K562 (cell line): ENCODE measurements at regions not wholly inside any gene's neighbourhood (a gene's known extent, or its start where the extent isn't known, plus 50 kb on each side); places are given as distances from the start of the nearest gene placed in this dataset.

Source experiments
- CSDE1 ChIP-seq, 2 experiments: fragments of 450-650 bp; IDR thresholded peaks; 2 replicates each; pipeline ENCODE4 v1.6.1; 2016; ENCODE audit warnings: mild to moderate bottlenecking in 1 of 2
- DMBX1 ChIP-seq: fragments of 250-450 bp; sonication (Bioruptor Pico); IDR thresholded peaks from 2 replicates; pipeline ENCODE4 v1.8.0; 2022; ENCODE audit warnings: inconsistent platforms, mild to moderate bottlenecking, moderate library complexity, borderline replicate concordance
- EHMT2 ChIP-seq: fragments of 450-650 bp; IDR thresholded peaks from 2 replicates; pipeline ENCODE4 v1.6.1; 2018; ENCODE audit warnings: antibody characterized with exemption
- ERF ChIP-seq: fragments of 450-650 bp; formaldehyde crosslinking; IDR thresholded peaks from 2 replicates; pipeline ENCODE4 v1.4.0; 2020; ENCODE audit warnings: mild to moderate bottlenecking, mixed read lengths
- FOSL1 ChIP-seq: fragments of 200-800 bp; sonication (Bioruptor generic); conservative IDR thresholded peaks from 2 replicates; pipeline ENCODE4 v1.6.1; 2016; ENCODE audit warnings: missing genetic modification characterization, missing compliant biosample characterization
- GABPB2 ChIP-seq: fragments of 250-450 bp; sonication (Bioruptor Pico); conservative IDR thresholded peaks from 2 replicates; pipeline ENCODE4 v1.5.1; 2021; ENCODE audit warnings: mild to moderate bottlenecking
- IRF2 ChIP-seq: sonication (generic); formaldehyde crosslinking; IDR thresholded peaks from 2 replicates; pipeline ENCODE4 v1.8.1; 2022; ENCODE audit warnings: mild to moderate bottlenecking, missing genetic modification reagents
- JUNB ChIP-seq: fragments of 450-650 bp; formaldehyde crosslinking; conservative IDR thresholded peaks from 2 replicates; pipeline ENCODE4 v1.4.0; 2020; ENCODE audit warnings: mild to moderate bottlenecking
- KDM4B ChIP-seq, 2 experiments: fragments of 450-650 bp in 1 of 2; sonication (generic) in 1 of 2; IDR thresholded peaks; 2 replicates each; pipeline ENCODE4 v1.6.1; 2016 to 2017; ENCODE audit warnings: borderline replicate concordance in 2 of 2, antibody characterized with exemption in 1 of 2, low read depth in 1 of 2, mild to moderate bottlenecking in 1 of 2
- L3MBTL2 ChIP-seq: fragments of 450-650 bp; IDR thresholded peaks from 2 replicates; pipeline ENCODE4 v1.6.1; 2016; ENCODE audit warnings: mild to moderate bottlenecking, moderate library complexity
- MCM2 ChIP-seq: fragments of 450-650 bp; IDR thresholded peaks from 2 replicates; pipeline ENCODE4 v1.6.1; 2017; ENCODE audit warnings: low read depth, mild to moderate bottlenecking
- MXI1 ChIP-seq: IDR thresholded peaks from 2 replicates; pipeline ENCODE4 v1.6.1; 2011; ENCODE audit warnings: low read depth, mild to moderate bottlenecking, improper control_type of control experiment, low read length
- NFE2 ChIP-seq: IDR thresholded peaks from 2 replicates; pipeline ENCODE4 v1.6.1; 2014; ENCODE audit warnings: antibody characterized with exemption, low read depth
- NRF1 ChIP-seq, 2 experiments: fragments of 450-650 bp; IDR thresholded peaks in 1 of 2; conservative IDR thresholded peaks in 1 of 2; 2 replicates each; pipeline ENCODE4 v1.6.1; 2014; ENCODE audit warnings: mild to moderate bottlenecking in 2 of 2
- PCBP2 ChIP-seq: fragments of 200-400 bp; formaldehyde crosslinking; IDR thresholded peaks from 2 replicates; pipeline ENCODE4 v1.6.1; 2018; ENCODE audit warnings: low read length, low read depth, mild to moderate bottlenecking, moderate library complexity; ENCODE audit not compliant: poor library complexity, severe bottlenecking
- POLR2A ChIP-seq: fragments of 450-650 bp; conservative IDR thresholded peaks from 2 replicates; pipeline ENCODE4 v1.6.1; 2016
- POLR2H ChIP-seq: IDR thresholded peaks from 2 replicates; pipeline ENCODE4 v1.6.1; 2016; ENCODE audit warnings: missing genetic modification characterization, low read depth, mild to moderate bottlenecking, control low read depth, missing compliant biosample characterization, moderate library complexity
- PRMT5 ChIP-seq: sonication (generic); formaldehyde crosslinking; IDR thresholded peaks from 2 replicates; pipeline ENCODE4 v1.5.0; 2020; ENCODE audit warnings: missing genetic modification reagents
- RBM25 ChIP-seq: fragments of 200-400 bp; formaldehyde crosslinking; IDR thresholded peaks from 2 replicates; pipeline ENCODE4 v1.6.1; 2018; ENCODE audit warnings: low read length, low read depth, moderate library complexity; ENCODE audit not compliant: severe bottlenecking
- SMAD4 ChIP-seq: fragments of 250-450 bp; sonication (Bioruptor Pico); conservative IDR thresholded peaks from 2 replicates; pipeline ENCODE4 v1.8.0; 2021; ENCODE audit warnings: inconsistent platforms, mild to moderate bottlenecking, moderate library complexity
- SMARCB1 ChIP-seq: IDR thresholded peaks from 2 replicates; pipeline ENCODE4 v1.6.1; 2011; ENCODE audit warnings: improper control_type of control experiment, low read depth; ENCODE audit not compliant: insufficient read length
- STAT5B ChIP-seq: fragments of 250-450 bp; sonication (Bioruptor Pico); IDR thresholded peaks from 2 replicates; pipeline ENCODE4 v1.8.0; 2021; ENCODE audit warnings: mild to moderate bottlenecking, inconsistent platforms
- TBL1XR1 ChIP-seq, 2 experiments: IDR thresholded peaks; 2 replicates each; pipeline ENCODE4 v1.6.1; 2012; ENCODE audit warnings: improper control_type of control experiment in 2 of 2, low read length in 2 of 2, mild to moderate bottlenecking in 1 of 2
- TBP ChIP-seq: optimal IDR thresholded peaks from 2 replicates; pipeline ENCODE3; 2011; ENCODE audit warnings: low read depth, low read length, improper control_type of control experiment
- U2AF1 ChIP-seq: fragments of 200-400 bp; formaldehyde crosslinking; optimal IDR thresholded peaks from 2 replicates; pipeline ENCODE3; 2017; ENCODE audit warnings: mild to moderate bottlenecking, low read depth, low read length, moderate library complexity
- ZBTB9 ChIP-seq: fragments of 450-650 bp; formaldehyde crosslinking; IDR thresholded peaks from 2 replicates; pipeline ENCODE4 v1.4.0; 2020; ENCODE audit warnings: mild to moderate bottlenecking, moderate library complexity
- ZFPM2 ChIP-seq: fragments of 250-450 bp; sonication (Bioruptor Pico); IDR thresholded peaks from 2 replicates; pipeline ENCODE4 v1.5.1; 2022; ENCODE audit warnings: mild to moderate bottlenecking
- ZFX ChIP-seq: sonication (generic); formaldehyde crosslinking; IDR thresholded peaks from 2 replicates; pipeline ENCODE4 v1.8.0; 2022; ENCODE audit warnings: mild to moderate bottlenecking, missing genetic modification reagents, moderate library complexity
- ZNF316 ChIP-seq: fragments of 450-650 bp; IDR thresholded peaks from 2 replicates; pipeline ENCODE4 v1.6.1; 2016
- ZNF347 ChIP-seq: fragments of 450-650 bp; formaldehyde crosslinking; IDR thresholded peaks from 2 replicates; pipeline ENCODE4 v1.4.0; 2020; ENCODE audit warnings: low read depth, mild to moderate bottlenecking, moderate library complexity
- ZNF395 ChIP-seq: fragments of 200-800 bp; sonication (Bioruptor generic); IDR thresholded peaks from 2 replicates; pipeline ENCODE4 v1.6.1; 2017; ENCODE audit warnings: missing genetic modification characterization, missing compliant biosample characterization
- ZNF584 ChIP-seq: fragments of 200-800 bp; sonication (Bioruptor generic); IDR thresholded peaks from 2 replicates; pipeline ENCODE4 v1.6.1; 2016; ENCODE audit warnings: low read depth, mild to moderate bottlenecking, missing genetic modification characterization, missing compliant biosample characterization
- ZNF644 ChIP-seq: fragments of 200-800 bp; sonication (Bioruptor generic); IDR thresholded peaks from 2 replicates; pipeline ENCODE4 v1.6.1; 2016; ENCODE audit warnings: low read depth, missing genetic modification characterization, missing compliant biosample characterization

- TF ChIP-seq JUNB (CRISPR knock-in tag) (no peak), RBM25 (no peak), L3MBTL2 (no peak), ZNF395 (CRISPR knock-in tag) (no peak), IRF2 (CRISPR knock-in tag) (no peak), PCBP2 (no peak), TBP (no peak), MXI1 (no peak), ZNF644 (tag) (no peak), PRMT5 (CRISPR knock-in tag) (no peak), MCM2 (no peak), CSDE1 (IDR thresholded peaks at IDR 0.05) (no peak), SMARCB1 (no peak), NRF1 (conservative IDR thresholded peaks at IDR 0.05 in 1 of 2, IDR thresholded peaks at IDR 0.05 in 1 of 2) (no peak), ZNF316 (peak; percentile 92), ZFX (CRISPR knock-in tag) (no peak), SMAD4 (CRISPR knock-in tag) (no peak), DMBX1 (CRISPR knock-in tag) (no peak), ZFPM2 (no peak), NFE2 (peak; percentile 94), ZNF347 (CRISPR knock-in tag) (no peak), ZBTB9 (CRISPR knock-in tag) (no peak), TBL1XR1 (IDR thresholded peaks at IDR 0.05; ENCODE audit: low read length in 2 of 2) (no peak), STAT5B (CRISPR knock-in tag) (no peak), POLR2A (no peak), EHMT2 (no peak), FOSL1 (peak; percentile 60), ZNF584 (CRISPR knock-in tag) (no peak), ERF (no peak), U2AF1 (no peak), KDM4B (IDR thresholded peaks at IDR 0.05; ENCODE audit: borderline replicate concordance in 2 of 2, low read depth in 1 of 2) (no peak), POLR2H (tag) (no peak), GABPB2 (CRISPR knock-in tag) (no peak)
Observed at GRCh38 chr2:144890828-144891227, 370.9 kb upstream of the ZEB2 start (continued).
